ENCODE measurements at regions not wholly inside any gene's neighbourhood (a gene's known extent, or its start where the extent isn't known, plus 50 kb on each side); places are given as distances from the start of the nearest gene placed in this dataset.

DNA sequence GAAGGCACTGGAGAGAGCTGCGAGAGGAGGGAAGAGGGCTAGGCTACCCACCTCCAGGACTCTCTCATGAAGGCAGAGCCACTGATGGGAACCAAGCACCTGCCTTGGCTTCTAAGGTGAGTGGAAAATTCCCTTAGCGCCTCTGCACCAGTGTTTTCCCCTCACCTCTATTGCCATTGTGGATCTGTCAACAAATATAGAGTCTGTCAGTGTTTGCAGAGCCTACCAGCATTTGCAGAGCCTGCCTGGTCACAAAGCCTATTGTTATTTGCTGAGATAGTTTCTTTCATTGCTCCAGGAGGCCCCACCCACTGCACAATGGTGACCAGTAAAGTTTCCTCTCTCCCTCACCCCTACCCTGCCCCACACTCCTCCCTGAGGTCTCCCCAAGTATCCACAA lies 141.9 kb downstream of the MRPL14 start:
- Mint-ChIP-seq H3K4me1 (no peaks in the 10 kb centered on the region), H3K36me3 (no peaks in the 10 kb centered on the region), H3K27ac (no peak overlapping the region), H3K27me3 (peaks cover 8% of the 10 kb centered on the region), H3K9me3 (no peaks in the 10 kb centered on the region), H3K4me3 (no peak overlapping the region)
- no peak for DNase-seq (ENCODE audit: low spot score in 2 of 2)
- ATAC-seq (ENCODE audit: low read depth), result no peak

DNA sequence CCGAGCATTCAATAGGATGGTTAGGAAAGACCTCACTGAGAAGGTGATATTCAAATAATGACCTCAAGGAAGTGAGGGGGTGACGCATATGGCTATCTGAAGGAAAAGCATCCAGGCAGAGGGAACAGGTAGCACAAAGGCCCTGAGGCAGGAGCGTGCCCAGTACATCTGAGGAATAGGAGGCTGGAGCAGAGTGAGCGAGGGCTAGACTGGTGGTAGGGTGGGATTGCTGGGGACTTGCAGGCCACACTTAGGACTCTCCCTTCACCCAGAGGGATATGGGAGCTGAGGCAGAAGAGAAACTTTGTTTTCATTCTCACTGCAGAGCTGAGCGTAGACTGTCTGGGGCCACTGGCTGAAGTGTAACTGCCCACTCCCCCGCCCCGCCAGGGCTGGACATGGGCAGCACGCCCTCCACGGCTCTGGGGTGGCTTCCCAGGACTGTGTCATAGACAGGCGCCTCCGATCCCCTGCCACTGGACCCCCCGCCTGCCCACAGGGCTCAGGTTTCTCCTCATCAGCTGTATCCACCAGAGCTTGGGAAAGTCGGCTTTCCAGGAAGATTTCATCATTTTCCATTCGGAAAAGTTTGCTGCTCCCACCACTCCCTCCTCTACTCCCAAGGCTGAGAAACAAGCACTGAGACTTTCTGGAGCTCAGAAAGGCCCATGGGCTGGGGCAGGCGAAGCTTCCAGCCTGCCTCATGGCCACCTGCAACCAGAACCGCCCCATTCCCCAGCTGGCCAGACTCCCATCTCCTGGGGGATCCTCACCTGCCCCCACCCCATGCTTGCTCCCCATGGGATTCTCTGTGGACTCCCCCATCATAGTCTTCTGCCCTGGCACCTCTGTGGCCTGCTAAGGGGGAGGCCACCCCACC lies 142.6 kb downstream of the MRPL14 start:
- Mint-ChIP-seq H3K4me3 (no peak overlapping the region), H3K27me3 (peaks cover 8% of the 10 kb centered on the region), H3K4me1 (no peaks in the 10 kb centered on the region), H3K36me3 (no peaks in the 10 kb centered on the region), H3K27ac (no peak overlapping the region), H3K9me3 (no peaks in the 10 kb centered on the region)
- no peak for ATAC-seq (ENCODE audit: low read depth)
- no peak for DNase-seq (ENCODE audit: low spot score in 2 of 2)

GRCh38 chr6:43983632-43984031 lies 143.6 kb downstream of the MRPL14 start:
- no peaks in the 10 kb centered on the region for H3K9me3 Mint-ChIP-seq
- peaks cover 8% of the 10 kb centered on the region for H3K27me3 Mint-ChIP-seq
- no peak overlapping the region for H3K4me3 Mint-ChIP-seq
- no peaks in the 10 kb centered on the region for H3K36me3 Mint-ChIP-seq
- H3K4me1 Mint-ChIP-seq, result no peaks in the 10 kb centered on the region
- ATAC-seq (ENCODE audit: low read depth), result no peak
- no peak overlapping the region for H3K27ac Mint-ChIP-seq
- no peak for DNase-seq (ENCODE audit: low spot score in 2 of 2)

- Mint-ChIP-seq H3K4me1 (peaks cover 3% of the 10 kb centered on the region), H3K27me3 (peaks cover 11% of the 10 kb centered on the region), H3K4me3 (no peak overlapping the region), H3K27ac (no peak overlapping the region), H3K9me3 (no peaks in the 10 kb centered on the region), H3K36me3 (no peaks in the 10 kb centered on the region)
- ATAC-seq (ENCODE audit: low read depth) (no peak), DNase-seq (ENCODE audit: low spot score in 2 of 2) (no peak)
Measured at GRCh38 chr6:43983191-43983590, 144.1 kb downstream of the MRPL14 start.

DNA sequence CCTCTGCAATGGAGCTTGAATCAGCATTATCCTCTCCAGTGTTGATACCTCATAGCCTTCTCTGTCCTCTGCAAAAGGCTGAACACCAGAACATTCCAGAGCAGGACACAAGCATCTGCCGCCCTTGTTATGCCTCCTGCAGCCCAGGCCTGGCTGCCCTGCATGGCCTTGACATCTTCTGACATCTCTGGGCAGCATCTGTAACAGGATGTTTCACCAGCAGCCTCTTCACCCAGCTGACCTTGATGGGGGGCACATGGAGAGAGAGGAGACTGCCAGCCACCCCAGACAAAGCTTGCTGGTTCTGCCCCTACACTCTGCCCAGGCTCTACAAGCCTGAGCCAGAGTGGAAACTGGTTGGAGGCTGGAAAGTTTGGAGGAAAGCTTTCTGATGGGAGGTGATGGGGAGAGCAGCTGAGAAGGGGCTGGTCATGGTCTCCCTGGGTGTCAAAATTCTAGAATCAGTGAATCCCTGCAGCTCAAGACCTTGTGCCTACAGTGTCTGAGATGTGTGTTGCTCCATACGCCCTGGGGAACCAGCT lies 145.1 kb downstream of the MRPL14 start:
- ATAC-seq (ENCODE audit: low read depth), result no peak
- DNase-seq (ENCODE audit: low spot score in 2 of 2), result no peak
- peaks cover 8% of the 10 kb centered on the region for H3K4me1 Mint-ChIP-seq
- H3K27me3 Mint-ChIP-seq, result peaks cover 12% of the 10 kb centered on the region
- no peak overlapping the region for H3K27ac Mint-ChIP-seq
- H3K9me3 Mint-ChIP-seq, result no peaks in the 10 kb centered on the region
- no peaks in the 10 kb centered on the region for H3K36me3 Mint-ChIP-seq
- no peak overlapping the region for H3K4me3 Mint-ChIP-seq

DNA sequence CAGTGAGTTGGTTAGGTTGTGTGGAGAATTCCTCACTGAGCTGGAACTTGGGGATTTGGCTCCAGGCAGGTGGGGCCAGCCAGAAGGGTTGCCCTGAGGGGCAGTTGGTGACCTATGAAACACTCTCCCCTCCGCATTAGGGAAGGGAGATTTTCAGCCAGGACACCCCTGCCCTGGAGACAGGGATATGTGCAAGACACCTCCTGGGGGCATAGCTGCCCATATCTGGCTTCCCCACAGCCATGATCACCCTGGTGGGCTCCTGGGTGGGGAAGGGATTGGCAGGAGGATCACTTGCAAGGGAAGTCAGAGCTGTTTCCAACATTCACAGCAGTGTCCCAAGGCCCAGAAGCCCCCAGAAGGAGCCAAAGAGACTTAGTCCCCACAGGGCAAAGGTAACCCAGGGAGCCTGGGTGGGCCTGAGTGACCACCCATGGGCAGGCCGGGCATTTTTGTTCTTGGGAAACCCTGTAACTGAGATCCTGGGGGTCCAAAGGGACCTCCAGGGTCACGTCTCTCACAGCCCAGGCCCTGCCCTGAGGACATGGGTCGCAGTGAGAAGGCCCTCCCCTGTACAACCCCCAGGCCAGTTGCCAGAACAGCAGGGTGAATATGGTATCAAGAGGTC lies 145.8 kb downstream of the MRPL14 start:
- H3K4me3 Mint-ChIP-seq, result no peak overlapping the region
- DNase-seq (ENCODE audit: low spot score in 2 of 2) (no peak), ATAC-seq (ENCODE audit: low read depth) (no peak)
- H3K27me3 Mint-ChIP-seq, result peaks cover 14% of the 10 kb centered on the region
- H3K4me1 Mint-ChIP-seq, result peaks cover 8% of the 10 kb centered on the region
- H3K9me3 Mint-ChIP-seq, result no peaks in the 10 kb centered on the region
- H3K27ac Mint-ChIP-seq, result no peak overlapping the region
- no peaks in the 10 kb centered on the region for H3K36me3 Mint-ChIP-seq

- H3K27me3 Mint-ChIP-seq, result peaks cover 20% of the 10 kb centered on the region
Measured at GRCh38 chr6:43980004-43980795, 147.1 kb downstream of the MRPL14 start.

GRCh38 chr6:43979525-43979924 lies 147.7 kb downstream of the MRPL14 start:
- no peak overlapping the region for H3K4me3 Mint-ChIP-seq
- no peak for ATAC-seq (ENCODE audit: low read depth)

More at GRCh38 chr6:43980004-43980795, 147.1 kb downstream of the MRPL14 start:
- no peak for DNase-seq (ENCODE audit: low spot score in 2 of 2)
- ATAC-seq (ENCODE audit: low read depth), result no peak
- Mint-ChIP-seq H3K4me3 (no peak overlapping the region), H3K4me1 (peaks cover 8% of the 10 kb centered on the region), H3K36me3 (peaks cover 3% of the 10 kb centered on the region), H3K27ac (no peak overlapping the region), H3K9me3 (peaks cover 5% of the 10 kb centered on the region)

DNA sequence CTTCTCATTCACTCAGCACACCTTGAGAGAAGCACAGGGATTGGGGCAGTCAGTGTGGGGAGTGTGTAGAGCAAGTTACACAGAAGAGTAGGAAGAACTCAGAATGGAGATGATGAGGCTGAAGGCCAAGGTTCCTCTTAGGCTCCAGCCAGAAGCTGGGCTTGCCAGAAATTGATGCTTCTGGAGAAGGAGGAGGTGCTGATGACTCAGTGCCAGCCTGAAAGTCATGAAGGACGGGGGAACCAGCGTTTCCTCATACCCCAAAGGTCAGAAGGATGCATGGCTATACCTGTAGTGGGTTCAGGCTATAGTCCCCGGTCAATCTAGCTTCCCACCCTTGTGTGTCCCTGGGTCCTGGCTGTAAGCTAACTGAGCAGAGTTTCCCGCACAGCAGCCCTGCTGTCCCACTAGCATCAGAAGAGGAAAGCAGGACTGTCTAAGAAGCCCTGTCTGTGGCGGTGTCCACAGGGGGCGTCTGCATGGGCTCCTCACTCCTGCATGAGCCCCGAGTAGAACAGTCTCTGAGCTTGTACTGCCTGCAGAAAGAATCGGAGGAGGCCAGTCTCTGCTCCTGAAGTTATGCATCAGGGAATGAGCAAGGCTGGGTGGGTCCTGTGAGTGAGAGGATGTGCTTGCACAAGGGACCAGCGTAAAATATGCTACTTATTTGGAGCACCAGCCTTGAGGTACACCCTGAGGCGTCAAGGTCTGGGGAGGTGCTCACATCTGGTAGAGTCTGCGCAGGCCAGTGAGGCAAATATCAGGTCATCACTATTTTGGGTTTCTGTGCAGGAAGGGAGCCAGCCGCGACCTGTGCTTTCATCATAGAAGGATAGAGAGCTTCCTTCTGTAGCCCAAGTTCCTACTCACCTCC lies 148.5 kb downstream of the MRPL14 start:
- H3K4me3 Mint-ChIP-seq, result no peak overlapping the region
- H3K36me3 Mint-ChIP-seq, result peaks cover 3% of the 10 kb centered on the region
- no peak overlapping the region for H3K27ac Mint-ChIP-seq
- H3K9me3 Mint-ChIP-seq, result peaks cover 5% of the 10 kb centered on the region
- DNase-seq (ENCODE audit: low spot score in 2 of 2), result no peak
- ATAC-seq (ENCODE audit: low read depth), result no peak
- H3K4me1 Mint-ChIP-seq, result peaks cover 8% of the 10 kb centered on the region
- H3K27me3 Mint-ChIP-seq, result peaks cover 17% of the 10 kb centered on the region

More at GRCh38 chr6:43979525-43979924, 147.7 kb downstream of the MRPL14 start:
- no peak for DNase-seq (ENCODE audit: low spot score in 2 of 2)
- Mint-ChIP-seq H3K27me3 (peaks cover 20% of the 10 kb centered on the region), H3K36me3 (peaks cover 3% of the 10 kb centered on the region), H3K4me1 (peaks cover 8% of the 10 kb centered on the region), H3K9me3 (peaks cover 5% of the 10 kb centered on the region), H3K27ac (no peak overlapping the region)

- Mint-ChIP-seq H3K4me3 (no peak overlapping the region), H3K4me1 (peaks cover 8% of the 10 kb centered on the region), H3K27me3 (peaks cover 17% of the 10 kb centered on the region), H3K27ac (peak overlapping the region; percentile 4), H3K36me3 (peaks cover 3% of the 10 kb centered on the region), H3K9me3 (peaks cover 5% of the 10 kb centered on the region)
- DNase-seq (ENCODE audit: low spot score in 2 of 2) (no peak), ATAC-seq (ENCODE audit: low read depth) (peak; percentile 94)
Measured at GRCh38 chr6:43977404-43978111, 149.7 kb downstream of the MRPL14 start.

DNA sequence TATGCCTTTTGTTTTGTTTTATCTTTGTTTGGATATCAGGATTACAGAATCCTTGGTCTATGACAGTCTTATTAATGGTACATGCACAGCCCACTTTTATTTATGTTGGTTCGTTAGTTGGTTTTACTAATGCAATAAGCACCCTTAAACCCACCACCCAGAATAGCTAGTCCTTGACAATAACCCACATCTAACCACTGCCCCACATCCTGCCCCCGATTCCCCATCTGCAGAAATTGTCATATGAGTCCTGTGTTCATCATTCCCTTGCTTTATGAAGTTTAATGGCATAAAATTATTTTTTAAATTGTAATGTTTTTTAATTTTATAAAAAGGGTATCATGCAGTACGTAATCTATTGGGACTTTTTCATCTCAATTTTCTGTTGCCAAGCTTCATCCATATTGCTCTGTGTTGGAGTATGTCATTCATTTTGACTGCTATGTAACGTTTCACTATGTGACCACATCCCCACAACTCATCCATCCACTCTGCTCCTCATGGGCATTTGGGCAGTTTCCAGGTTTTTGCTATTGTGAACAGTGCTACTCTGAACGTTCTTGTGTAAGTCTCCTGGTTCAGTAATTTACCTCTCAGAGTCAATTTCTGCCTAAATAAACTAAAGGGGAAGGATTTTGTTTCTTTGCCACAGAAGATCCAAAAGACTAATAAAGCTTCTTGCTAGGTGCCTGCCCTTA lies 150.4 kb downstream of the MRPL14 start:
- H3K27ac Mint-ChIP-seq, result peak overlapping the region; percentile 4

GRCh38 chr6:43974643-43975230 lies 152.5 kb downstream of the MRPL14 start:
- no peak overlapping the region for H3K4me3 Mint-ChIP-seq
- DNase-seq (ENCODE audit: low spot score in 2 of 2) (no peak), ATAC-seq (ENCODE audit: low read depth) (no peak)
- no peak overlapping the region for H3K27ac Mint-ChIP-seq
- H3K9me3 Mint-ChIP-seq, result peaks cover 5% of the 10 kb centered on the region
- H3K4me1 Mint-ChIP-seq, result peaks cover 8% of the 10 kb centered on the region
- H3K36me3 Mint-ChIP-seq, result peaks cover 3% of the 10 kb centered on the region
- peaks cover 18% of the 10 kb centered on the region for H3K27me3 Mint-ChIP-seq

More for the DNA sequence above, 150.4 kb downstream of the MRPL14 start:
- ATAC-seq (ENCODE audit: low read depth), result no peak
- Mint-ChIP-seq H3K27me3 (peaks cover 17% of the 10 kb centered on the region), H3K4me3 (no peak overlapping the region), H3K9me3 (peaks cover 5% of the 10 kb centered on the region), H3K36me3 (peaks cover 3% of the 10 kb centered on the region), H3K4me1 (peaks cover 8% of the 10 kb centered on the region)
- DNase-seq (ENCODE audit: low spot score in 2 of 2), result no peak

All from memory B cell (primary cell).